Activated CD4-positive, CD25-positive, alpha-beta regulatory T cell treated with anti-CD3 and anti-CD28 coated beads, Interleukin-2, amount 50 U/mL, for 24 hours (primary cell): ENCODE measurements at regions not wholly inside any gene's neighbourhood (a gene's known extent, or its start where the extent isn't known, plus 50 kb on each side); places are given as distances from the start of the nearest gene placed in this dataset.

Experiments
- ATAC-seq, 2 donors: fragments of 150-1000 bp; cut with Tn5 transposase; one replicate each; pipeline ENCODE4 v1.10.0; 2021; ENCODE audit warnings: mild to moderate bottlenecking in 1 of 2, moderate library complexity in 1 of 2

- ATAC-seq, result no peak
Measured at GRCh38 chr11:104652996-104653395, 245.3 kb downstream of the CASP12 start.

DNA sequence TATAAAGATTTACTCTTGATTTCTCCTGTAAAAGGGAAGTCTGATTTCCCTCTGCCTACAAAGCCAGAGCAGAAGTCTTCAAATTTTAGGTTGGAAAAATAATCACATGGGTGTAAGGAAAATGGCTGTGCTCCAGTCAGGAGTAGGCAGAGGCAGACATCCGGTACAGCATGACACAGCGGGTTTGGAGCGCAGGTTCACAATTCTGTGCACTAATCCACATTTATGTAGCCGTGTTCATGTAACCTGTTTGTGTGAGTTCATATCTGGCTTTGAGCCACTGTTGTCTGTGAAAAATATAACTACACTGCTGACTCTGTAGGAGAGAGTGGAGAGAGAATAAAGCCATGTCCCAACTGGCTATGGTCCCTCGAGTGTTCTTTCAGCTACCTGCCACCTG, 248.0 kb downstream of the CASP12 start:
- no peak for ATAC-seq

DNA sequence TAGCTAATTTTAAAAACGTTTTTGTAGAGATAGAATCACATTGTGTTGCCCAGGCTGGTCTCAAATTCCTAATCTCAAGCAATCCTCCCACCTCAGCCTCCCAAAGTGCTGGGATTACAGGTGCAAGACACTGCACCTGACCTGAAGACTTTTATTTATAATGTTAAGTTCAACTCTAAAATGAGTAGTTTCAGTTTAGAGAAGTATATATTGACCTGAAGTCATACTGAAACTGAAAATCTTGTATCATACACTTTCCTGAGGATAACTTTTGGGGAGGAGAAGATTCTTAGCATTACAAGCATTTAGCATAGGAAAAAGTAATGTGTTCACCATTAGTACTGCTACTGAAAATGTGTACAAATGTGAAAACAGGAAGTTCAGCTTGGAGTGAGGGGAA, 249.3 kb downstream of the CASP12 start:
- ATAC-seq, result no peak

- ATAC-seq, result no peak
Measured at GRCh38 chr11:104645261-104646222, 252.7 kb downstream of the CASP12 start.

GRCh38 chr11:104637662-104638170, 260.5 kb downstream of the CASP12 start:
- ATAC-seq, result no peak

GRCh38 chr11:104633226-104633625, 265.0 kb downstream of the CASP12 start:
- no peak for ATAC-seq

GRCh38 chr11:104630352-104630751, 267.9 kb downstream of the CASP12 start:
- ATAC-seq, result no peak

GRCh38 chr11:104625246-104625645, 273.0 kb downstream of the CASP12 start:
- no peak for ATAC-seq

- ATAC-seq, result peak; percentile 62 to 73
Measured at GRCh38 chr11:104624021-104624420, 274.2 kb downstream of the CASP12 start.

DNA sequence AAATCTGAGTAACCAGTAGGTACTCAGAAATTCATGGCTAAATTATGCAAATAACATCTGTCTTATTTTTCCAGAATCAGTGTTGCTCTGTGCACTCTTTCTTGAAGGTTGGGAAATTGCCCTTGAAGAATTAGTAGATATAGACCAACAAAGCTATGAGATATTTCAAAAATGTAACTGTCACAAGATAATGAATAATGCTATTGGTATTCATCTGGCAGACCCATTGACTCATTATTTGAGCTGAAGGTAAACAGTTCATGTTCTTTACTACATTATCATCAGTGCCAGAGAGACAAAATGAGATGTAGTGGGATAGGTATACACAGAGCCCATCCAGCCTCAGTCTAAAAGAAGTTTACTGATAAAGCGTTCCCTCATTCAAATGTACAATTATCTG, 274.7 kb downstream of the CASP12 start:
- ATAC-seq, result peak; percentile 75 to 76

GRCh38 chr11:104620991-104621390, 277.3 kb downstream of the CASP12 start:
- ATAC-seq, result no peak

- no peak for ATAC-seq
Measured at GRCh38 chr11:104619751-104620150, 278.5 kb downstream of the CASP12 start.

DNA sequence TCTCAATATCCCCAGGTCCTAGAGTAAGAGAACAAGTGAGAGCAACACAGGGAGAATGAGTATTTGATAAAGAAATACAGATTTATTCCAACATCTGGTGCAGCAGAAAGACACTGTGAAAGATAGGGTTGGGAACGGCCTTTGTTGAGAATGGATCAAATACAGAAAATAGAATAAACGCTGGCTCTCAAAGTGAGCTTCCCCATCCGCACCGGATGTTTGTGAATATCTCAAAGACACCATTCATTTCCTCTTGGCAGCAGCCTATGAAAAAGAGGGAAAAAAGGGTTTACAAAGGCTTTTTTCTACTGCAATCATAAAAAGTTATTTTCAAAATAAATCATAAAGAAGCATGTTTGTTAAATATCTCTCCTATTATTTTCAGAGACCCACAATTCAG, 279.3 kb downstream of the CASP12 start:
- ATAC-seq, result no peak

GRCh38 chr11:104614961-104615360, 283.3 kb downstream of the CASP12 start:
- ATAC-seq, result no peak

GRCh38 chr11:104614117-104614680, 284.1 kb downstream of the CASP12 start:
- ATAC-seq, result peak in 1 of 2 donors; percentile 16

- ATAC-seq, result peak in 1 of 2 donors; percentile 19
Measured at GRCh38 chr11:104610635-104611034, 287.6 kb downstream of the CASP12 start.

DNA sequence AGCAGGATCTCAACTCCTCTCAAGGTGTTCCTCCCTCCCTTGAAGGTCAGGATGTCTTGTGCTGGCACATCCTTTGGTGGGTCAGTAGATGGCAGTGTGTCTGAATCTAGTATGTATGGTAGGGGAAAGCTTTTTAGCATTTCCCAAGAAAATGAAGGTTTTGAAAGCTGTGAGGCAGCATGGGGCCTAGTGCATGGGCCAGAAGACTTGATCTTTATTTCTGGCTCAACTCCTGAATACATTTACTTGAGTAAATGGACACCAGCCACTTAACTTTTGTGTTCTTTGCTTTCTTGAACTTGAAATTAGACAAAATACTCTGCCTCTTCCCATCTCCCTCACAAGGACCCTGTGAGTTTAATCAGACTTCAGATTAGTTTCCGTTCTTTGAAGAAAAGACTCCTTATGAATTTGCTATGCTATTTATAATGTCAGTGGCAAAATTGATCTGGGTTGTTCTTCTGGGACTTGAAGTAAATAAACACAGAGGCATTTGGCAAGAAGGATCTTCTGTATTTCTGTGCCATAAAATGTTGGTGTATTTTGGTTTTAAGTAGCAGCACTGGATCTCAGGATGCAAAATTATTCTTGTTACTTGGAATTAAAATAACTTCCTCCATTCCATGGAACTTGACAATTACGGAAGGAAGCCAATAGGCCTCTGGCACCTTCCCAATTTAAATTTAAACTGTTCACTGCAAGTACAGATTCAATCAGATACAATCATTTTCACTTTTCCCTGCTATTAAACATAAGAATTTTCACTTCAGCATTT, 288.8 kb downstream of the CASP12 start:
- peak; percentile 82 for ATAC-seq

- ATAC-seq, result no peak
Measured at GRCh38 chr11:104602643-104603042, 295.6 kb downstream of the CASP12 start.

DNA sequence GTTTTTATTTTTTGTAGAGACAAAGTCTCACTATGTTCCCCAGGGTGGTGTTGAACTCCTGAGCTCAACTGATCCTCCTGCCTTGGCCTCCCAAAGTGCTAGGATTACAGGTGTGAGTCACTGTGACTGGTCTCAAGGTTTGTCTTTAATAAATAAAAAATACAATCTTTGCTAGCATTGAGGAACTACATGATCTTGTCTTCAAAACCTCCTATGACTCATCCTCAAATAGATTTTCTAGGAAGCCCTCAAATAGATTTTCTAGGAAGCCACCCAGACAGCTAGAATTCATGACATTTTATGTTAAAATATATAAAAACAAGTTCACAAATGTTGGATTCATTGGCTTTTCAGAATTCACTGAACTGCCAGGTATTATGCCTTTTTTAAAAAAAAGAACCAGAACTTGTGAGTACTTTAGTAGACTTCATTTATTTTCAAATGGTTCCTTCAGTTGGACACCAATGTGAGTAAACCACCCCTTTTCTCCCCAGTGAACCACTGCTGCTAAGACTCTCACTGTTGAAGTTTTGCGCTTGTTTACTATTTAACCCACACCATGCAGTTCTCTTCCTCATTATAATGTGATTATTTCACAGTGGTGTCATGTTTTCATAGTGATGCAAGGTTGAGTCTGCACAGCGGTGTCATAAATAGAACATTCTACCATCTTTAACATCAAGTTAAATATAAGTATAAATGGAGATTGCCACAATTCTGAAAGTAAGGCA, 303.9 kb downstream of the CASP12 start:
- ATAC-seq, result peak; percentile 78 to 85

- peak in 1 of 2 donors; percentile 21 for ATAC-seq
Measured at GRCh38 chr11:104588970-104589369, 309.3 kb downstream of the CASP12 start.

DNA sequence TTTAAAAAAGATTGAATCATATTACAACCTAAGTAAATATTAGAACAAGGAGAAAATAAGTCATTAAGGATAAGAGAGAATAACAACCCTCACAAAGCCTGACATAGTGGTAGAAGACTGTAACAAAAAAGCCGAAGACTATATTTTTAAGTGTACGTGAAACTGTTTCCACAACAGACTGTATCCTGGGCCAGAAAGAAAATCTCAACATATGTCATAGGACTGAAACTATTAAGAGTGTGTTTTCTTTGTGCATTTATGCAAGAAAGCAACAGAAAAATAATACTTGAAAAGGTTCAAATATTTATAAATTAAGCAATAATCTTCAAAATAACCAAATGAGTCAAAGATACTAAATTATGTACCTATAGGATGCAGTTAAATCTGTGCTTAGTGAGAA, 309.8 kb downstream of the CASP12 start:
- ATAC-seq, result no peak

GRCh38 chr11:104584823-104585222, 313.4 kb downstream of the CASP12 start:
- ATAC-seq, result no peak
